GM12873 (cell line): ENCODE measurements at regions not wholly inside any gene's neighbourhood (a gene's known extent, or its start where the extent isn't known, plus 50 kb on each side); places are given as distances from the start of the nearest gene placed in this dataset.

Experiments used
- CTCF ChIP-seq: IDR thresholded peaks from 2 replicates; pipeline ENCODE4 v1.5.1; 2012; ENCODE audit warnings: low read depth, mild to moderate bottlenecking, moderate library complexity, low read length, control low read depth; ENCODE audit not compliant: insufficient read depth; ENCODE audit errors: missing control alignments

GRCh38 chr4:54403700-54404453 is 174.8 kb downstream of the PDGFRA start:
- TF ChIP-seq CTCF: no peak

GRCh38 chr4:54414545-54414944 is 185.5 kb downstream of the PDGFRA start:
- no peak for TF ChIP-seq CTCF

DNA sequence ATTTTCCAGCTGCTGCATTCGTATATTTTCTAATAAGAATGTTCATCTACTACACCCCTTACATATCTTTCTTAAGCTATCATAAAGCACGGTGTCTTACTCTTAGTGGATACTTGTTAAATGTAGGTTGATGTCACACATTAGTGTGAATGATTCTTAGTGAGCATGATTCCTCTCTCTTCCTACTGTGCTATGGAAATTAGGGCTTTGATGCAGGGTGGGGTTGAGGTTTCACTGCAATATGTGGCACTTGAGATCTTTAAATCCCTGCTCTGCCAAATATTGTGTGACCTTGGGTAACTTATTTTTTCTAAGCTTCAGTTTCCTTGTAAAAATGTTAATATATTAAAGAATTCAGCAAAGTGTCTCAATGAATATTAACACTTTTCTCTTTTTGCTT is 188.4 kb downstream of the PDGFRA start:
- TF ChIP-seq CTCF: no peak

DNA sequence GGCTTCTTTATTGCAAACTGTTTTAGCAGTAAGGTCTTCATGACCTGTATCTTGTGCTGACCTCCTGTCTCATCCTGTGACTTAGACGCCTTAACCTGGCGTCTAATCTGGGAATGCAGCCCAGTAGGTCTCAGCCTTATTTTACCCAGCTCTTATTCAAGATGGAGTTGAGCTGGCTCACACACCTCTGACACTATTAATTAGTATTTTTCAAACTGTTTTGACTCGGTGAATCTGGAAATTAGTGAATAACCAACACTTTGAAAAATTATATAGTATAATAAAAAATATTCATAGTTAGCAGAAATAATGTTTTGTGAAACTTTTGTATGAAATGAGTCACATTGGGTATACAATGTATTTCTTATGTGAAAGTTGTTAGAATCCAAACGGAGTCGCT is 189.4 kb downstream of the PDGFRA start:
- TF ChIP-seq CTCF: no peak

DNA sequence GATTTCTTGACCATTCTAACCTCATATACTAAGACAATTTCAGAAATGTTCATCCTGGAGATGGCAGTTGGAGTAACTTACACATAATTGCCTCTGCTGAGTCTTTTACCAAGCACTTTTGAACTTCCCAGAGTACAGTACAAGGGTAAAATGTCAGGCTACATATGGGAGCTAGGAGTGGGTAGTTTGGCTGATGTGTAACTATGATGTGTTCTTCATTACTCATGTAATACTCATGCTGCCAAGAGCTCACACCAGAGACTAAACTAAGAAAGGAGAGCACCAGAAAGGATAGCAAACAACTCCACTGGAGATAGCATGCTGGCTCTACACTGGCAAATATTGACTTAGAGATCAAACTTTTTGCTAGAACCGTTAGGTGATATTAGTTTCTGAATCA is 194.0 kb downstream of the PDGFRA start:
- TF ChIP-seq CTCF: no peak

- no peak for TF ChIP-seq CTCF
These were observed 198.7 kb downstream of the PDGFRA start for GRCh38 chr4:54427826-54428225.

DNA sequence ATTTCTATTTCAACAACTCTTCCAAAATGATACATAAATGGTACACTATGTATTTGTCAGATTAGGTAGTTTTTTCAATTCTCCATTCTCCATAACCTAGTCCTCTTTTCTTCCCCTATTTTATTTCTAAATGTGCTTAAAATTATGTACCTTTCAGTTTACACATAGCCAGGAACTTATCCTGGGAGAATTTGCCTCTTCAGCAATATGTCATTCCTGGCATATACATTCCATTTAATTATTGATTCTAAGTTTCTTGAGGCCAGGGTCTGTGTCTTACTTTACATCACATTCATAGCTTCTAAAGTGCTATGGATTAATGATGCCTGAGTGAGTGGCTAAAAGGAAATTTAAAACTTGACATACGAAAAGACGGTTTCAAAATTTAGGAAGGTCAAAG is 199.8 kb downstream of the PDGFRA start:
- TF ChIP-seq CTCF: no peak

GRCh38 chr4:54433686-54434085 is 204.6 kb downstream of the PDGFRA start:
- peak; percentile 58 for TF ChIP-seq CTCF
